Endothelial cell of umbilical vein (primary cell): ENCODE measurements at regions not wholly inside any gene's neighbourhood (a gene's known extent, or its start where the extent isn't known, plus 50 kb on each side); places are given as distances from the start of the nearest gene placed in this dataset.

Experiments
- EZH2 ChIP-seq: IDR thresholded peaks from 2 replicates; pipeline ENCODE4 v1.6.1; 2012; ENCODE audit warnings: borderline replicate concordance, low read depth, mild to moderate bottlenecking, moderate library complexity, low read length, inconsistent platforms; ENCODE audit not compliant: severe bottlenecking
- JUN ChIP-seq: IDR thresholded peaks from 2 replicates; pipeline ENCODE4 v1.6.1; 2011; ENCODE audit warnings: borderline replicate concordance, low read depth; ENCODE audit not compliant: insufficient read length, insufficient read depth
- MYC ChIP-seq: IDR thresholded peaks from one replicate; pipeline ENCODE4 v1.6.1; 2011; ENCODE audit warnings: mild to moderate bottlenecking, low read depth, low read length
- POLR2A ChIP-seq: IDR thresholded peaks from 2 replicates; pipeline ENCODE4 v1.6.1; 2012; ENCODE audit warnings: low read depth, mild to moderate bottlenecking, control low read depth, low read length
- POLR2AphosphoS5 ChIP-seq: IDR thresholded peaks from 2 replicates; pipeline ENCODE4 v1.6.1; 2012; ENCODE audit warnings: low read depth, mild to moderate bottlenecking, control low read depth, low read length, moderate library complexity; ENCODE audit not compliant: insufficient read depth
- TF ChIP-seq, protein P1 (sequence below), 2 donors: IDR thresholded peaks; 1 replicate in 1 of 2; 2 replicates in 1 of 2; pipeline ENCODE4 v1.5.1; 2011; ENCODE audit warnings: low read length in 2 of 2, mild to moderate bottlenecking in 2 of 2, moderate library complexity in 2 of 2, control low read depth in 1 of 2, inconsistent platforms in 1 of 2, low read depth in 1 of 2; ENCODE audit not compliant: insufficient read depth in 1 of 2; ENCODE audit errors: extremely low read depth in 1 of 2
- TF ChIP-seq, protein P2 (sequence below): IDR thresholded peaks from 2 replicates; pipeline ENCODE4 v1.6.1; 2011; ENCODE audit not compliant: insufficient read depth, insufficient read length

DNA sequence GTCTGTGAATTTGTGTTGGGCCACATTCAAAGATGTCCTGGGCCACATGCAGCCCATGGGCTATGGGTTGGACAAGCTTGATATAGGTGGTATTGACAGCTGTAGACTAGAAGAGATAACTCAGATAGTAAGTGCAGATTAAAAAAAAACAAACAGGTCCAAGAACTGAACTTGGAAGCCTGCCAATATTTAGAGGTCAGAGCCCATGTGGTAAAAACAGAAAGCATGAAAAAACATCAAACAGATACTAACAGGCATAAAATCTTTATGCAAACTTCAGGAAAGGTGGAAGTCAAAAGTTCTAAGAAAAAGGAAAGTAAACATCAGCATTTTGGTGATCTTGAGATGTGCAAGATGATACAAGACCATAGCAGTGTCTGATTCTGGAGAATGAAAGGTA, 155.1 kb upstream of the NR4A3 start:
- TF ChIP-seq POLR2AphosphoS5 (no peak), JUN (no peak), POLR2A (no peak), MYC (no peak), EZH2 (no peak)
- TF ChIP-seq, protein P1, sequence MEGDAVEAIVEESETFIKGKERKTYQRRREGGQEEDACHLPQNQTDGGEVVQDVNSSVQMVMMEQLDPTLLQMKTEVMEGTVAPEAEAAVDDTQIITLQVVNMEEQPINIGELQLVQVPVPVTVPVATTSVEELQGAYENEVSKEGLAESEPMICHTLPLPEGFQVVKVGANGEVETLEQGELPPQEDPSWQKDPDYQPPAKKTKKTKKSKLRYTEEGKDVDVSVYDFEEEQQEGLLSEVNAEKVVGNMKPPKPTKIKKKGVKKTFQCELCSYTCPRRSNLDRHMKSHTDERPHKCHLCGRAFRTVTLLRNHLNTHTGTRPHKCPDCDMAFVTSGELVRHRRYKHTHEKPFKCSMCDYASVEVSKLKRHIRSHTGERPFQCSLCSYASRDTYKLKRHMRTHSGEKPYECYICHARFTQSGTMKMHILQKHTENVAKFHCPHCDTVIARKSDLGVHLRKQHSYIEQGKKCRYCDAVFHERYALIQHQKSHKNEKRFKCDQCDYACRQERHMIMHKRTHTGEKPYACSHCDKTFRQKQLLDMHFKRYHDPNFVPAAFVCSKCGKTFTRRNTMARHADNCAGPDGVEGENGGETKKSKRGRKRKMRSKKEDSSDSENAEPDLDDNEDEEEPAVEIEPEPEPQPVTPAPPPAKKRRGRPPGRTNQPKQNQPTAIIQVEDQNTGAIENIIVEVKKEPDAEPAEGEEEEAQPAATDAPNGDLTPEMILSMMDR (IDR thresholded peaks at IDR 0.05; ENCODE audit: extremely low read depth in 1 of 2, insufficient read depth in 1 of 2, low read depth in 1 of 2, low read length in 2 of 2) = no peak
- TF ChIP-seq, protein P2, sequence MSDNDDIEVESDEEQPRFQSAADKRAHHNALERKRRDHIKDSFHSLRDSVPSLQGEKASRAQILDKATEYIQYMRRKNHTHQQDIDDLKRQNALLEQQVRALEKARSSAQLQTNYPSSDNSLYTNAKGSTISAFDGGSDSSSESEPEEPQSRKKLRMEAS = no peak
